PC-9 (cell line): ENCODE measurements at regions not wholly inside any gene's neighbourhood (a gene's known extent, or its start where the extent isn't known, plus 50 kb on each side); places are given as distances from the start of the nearest gene placed in this dataset.
A peak's percentile ranks its signal among the peaks of the same experiment; 100 is the strongest.

ENCODE experiments used
- BruUV-seq: library from RNA; stranded (reverse); fragments of 400-500 nt; replicated peaks from 2 replicates; lab custom pipeline; 2021; lab: Mats Ljungman, UMichigan
- CTCF ChIA-PET: fragments of 300-600 bp; sonication (Branson Sonifier 250); formaldehyde crosslinking; loops from one replicate; lab custom pipeline; 2022; ENCODE audit warnings: antibody characterized with exemption; lab: Charles Lee
- POLR2A ChIA-PET: fragments of 300-600 bp; sonication (Branson Sonifier 250); formaldehyde crosslinking; loops from one replicate; lab custom pipeline; 2022; ENCODE audit warnings: antibody characterized with exemption; ENCODE audit not compliant: unreplicated experiment; lab: Charles Lee
- DNase-seq, 2 experiments: peaks; one replicate each; pipeline versions ENCODE4 v3.0.0 to v3.0.0-alpha.2; 2015 to 2022; ENCODE audit warnings: mixed read lengths in 1 of 2
- H2AFZ ChIP-seq: fragments of 200-600 bp; sonication (generic); 2 replicates; pipeline ENCODE4 v1.8.1; 2017; ENCODE audit warnings: antibody characterized with exemption
- H3F3A ChIP-seq: fragments of 200-600 bp; sonication (generic); 2 replicates; pipeline ENCODE4 v1.8.1; 2017; ENCODE audit warnings: antibody characterized with exemption, mild to moderate bottlenecking, low read depth; ENCODE audit not compliant: insufficient read depth
- H3K27ac ChIP-seq: fragments of 200-600 bp; sonication (generic); 2 replicates; pipeline ENCODE4 v1.6.1; 2016; ENCODE audit warnings: mixed run types
- H3K27me3 ChIP-seq: fragments of 200-600 bp; sonication (generic); 2 replicates; pipeline ENCODE4 v1.6.1; 2016; ENCODE audit warnings: low read depth, mixed run types; ENCODE audit not compliant: insufficient read depth
- H3K36me3 ChIP-seq: fragments of 200-600 bp; sonication (generic); 2 replicates; pipeline ENCODE4 v1.6.1; 2016; ENCODE audit warnings: low read depth, mixed run types
- H3K4me1 ChIP-seq: fragments of 200-600 bp; sonication (generic); replicated peaks from 2 replicates; pipeline ENCODE4 v1.6.1; 2016; ENCODE audit warnings: mixed run types; ENCODE audit not compliant: insufficient read depth
- H3K4me2 ChIP-seq: fragments of 200-600 bp; sonication (generic); 2 replicates; pipeline ENCODE4 v1.6.1; 2017; ENCODE audit warnings: mixed run types
- H3K4me3 ChIP-seq: fragments of 200-600 bp; sonication (generic); 2 replicates; pipeline ENCODE4 v1.6.1; 2016; ENCODE audit warnings: mixed run types
- H3K79me2 ChIP-seq: fragments of 200-600 bp; sonication (generic); 2 replicates; pipeline ENCODE4 v1.6.1; 2017; ENCODE audit warnings: low read depth, mixed run types
- H3K9me2 ChIP-seq: fragments of 200-600 bp; sonication (generic); 2 replicates; pipeline ENCODE4 v1.8.1; 2017; ENCODE audit warnings: mild to moderate bottlenecking; ENCODE audit not compliant: insufficient read depth
- H3K9me3 ChIP-seq: fragments of 200-600 bp; sonication (generic); 2 replicates; pipeline ENCODE4 v1.8.1; 2016; ENCODE audit warnings: low read depth; ENCODE audit not compliant: insufficient read depth
- H4K20me1 ChIP-seq: fragments of 200-600 bp; sonication (generic); 2 replicates; pipeline ENCODE4 v1.8.1; 2017; ENCODE audit not compliant: insufficient read depth
- CTCF ChIP-seq: fragments of 200-600 bp; sonication (generic); conservative IDR thresholded peaks from 2 replicates; pipeline ENCODE4 v1.6.1; 2017; ENCODE audit warnings: mixed run types, antibody characterized with exemption, mild to moderate bottlenecking, moderate library complexity
- EZH2 ChIP-seq: fragments of 200-600 bp; sonication (generic); IDR thresholded peaks from 2 replicates; pipeline ENCODE4 v1.8.0; 2017; ENCODE audit warnings: antibody characterized with exemption, low read depth
- intact Hi-C: fragments of 100-400 bp; cut with micrococcal nuclease; formaldehyde crosslinking; loops from one replicate; pipeline ENCODE4 v1.10.0; 2022; ENCODE audit not compliant: unreplicated experiment

GRCh38 chr21:34242973-34243372 lies 120.8 kb upstream of the KCNE2 start:
- CTCF ChIA-PET: no interaction called here
- Histone ChIP-seq H3F3A (no peaks in the 10 kb centered on the region), H3K27me3 (peaks cover 20% of the 10 kb centered on the region), H3K27ac (no peak overlapping the region), H3K4me2 (no peak overlapping the region), H3K9me2 (no peaks in the 10 kb centered on the region), H3K36me3 (no peaks in the 10 kb centered on the region), H3K4me1 (no peaks in the 10 kb centered on the region), H2AFZ (no peak overlapping the region), H3K9me3 (no peaks in the 10 kb centered on the region), H3K79me2 (no peaks in the 10 kb centered on the region), H3K4me3 (no peak overlapping the region), H4K20me1 (no peaks in the 10 kb centered on the region)
- no TSS peak for BruUV-seq
- DNase-seq: no peak
- TF ChIP-seq CTCF (no peak), EZH2 (no peak)
- POLR2A ChIA-PET: no interaction called here
- intact Hi-C loops: no loop called here

GRCh38 chr21:34243562-34243961 lies 120.2 kb upstream of the KCNE2 start:
- H3F3A ChIP-seq: no peaks in the 10 kb centered on the region
- no peak overlapping the region for H3K27ac ChIP-seq

GRCh38 chr21:34252751-34253150 lies 111.1 kb upstream of the KCNE2 start:
- intact Hi-C loops: no loop called here
- DNase-seq: no peak
- H3K27ac ChIP-seq: no peak overlapping the region
- ChIA-PET POLR2A (no interaction called here), CTCF (no interaction called here)
- H3K9me3 ChIP-seq: no peaks in the 10 kb centered on the region
- H3F3A ChIP-seq: no peaks in the 10 kb centered on the region
- BruUV-seq: no TSS peak
- no peak overlapping the region for H2AFZ ChIP-seq
- H3K4me1 ChIP-seq: no peaks in the 10 kb centered on the region
- TF ChIP-seq EZH2: no peak
- no peak for TF ChIP-seq CTCF
- peaks cover 18% of the 10 kb centered on the region for H3K27me3 ChIP-seq
- no peaks in the 10 kb centered on the region for H4K20me1 ChIP-seq
- no peak overlapping the region for H3K4me2 ChIP-seq
- H3K79me2 ChIP-seq: no peaks in the 10 kb centered on the region
- no peaks in the 10 kb centered on the region for H3K36me3 ChIP-seq
- no peak overlapping the region for H3K4me3 ChIP-seq
- H3K9me2 ChIP-seq: no peaks in the 10 kb centered on the region

More at GRCh38 chr21:34243562-34243961, 120.2 kb upstream of the KCNE2 start:
- POLR2A ChIA-PET: no interaction called here
- Histone ChIP-seq H4K20me1 (no peaks in the 10 kb centered on the region), H3K4me2 (no peak overlapping the region), H3K9me2 (no peaks in the 10 kb centered on the region), H3K36me3 (no peaks in the 10 kb centered on the region), H3K4me3 (no peak overlapping the region), H2AFZ (no peak overlapping the region), H3K9me3 (no peaks in the 10 kb centered on the region), H3K4me1 (no peaks in the 10 kb centered on the region), H3K79me2 (no peaks in the 10 kb centered on the region), H3K27me3 (peaks cover 18% of the 10 kb centered on the region)
- intact Hi-C loops: no loop called here
- DNase-seq: peak in 1 of 2 experiments; percentile 3
- BruUV-seq: no TSS peak
- TF ChIP-seq CTCF (peak; percentile 39; the same call in 1 of the 2 replicates), EZH2 (no peak)
- CTCF ChIA-PET: no interaction called here
